Mesothelial cell of epicardium (in vitro differentiated cells): ENCODE measurements at regions not wholly inside any gene's neighbourhood (a gene's known extent, or its start where the extent isn't known, plus 50 kb on each side); places are given as distances from the start of the nearest gene placed in this dataset.
"Not testable (repeated sequence)": the region's sequence is repeated elsewhere in the genome, so short reads cannot be mapped to it uniquely, and the experiment has no call there.

Experiments used
- DNase-seq, 2 experiments: peaks; one replicate each; pipeline ENCODE4 v3.0.0; 2021; ENCODE audit warnings: low spot score in 2 of 2; ENCODE audit not compliant: unreplicated experiment in 2 of 2
- H3K27ac Mint-ChIP-seq: 2 replicates; pipeline ENCODE4 v1.8.0; 2021; ENCODE audit warnings: mixed read lengths
- H3K27me3 Mint-ChIP-seq: 2 replicates; pipeline ENCODE4 v1.8.0; 2021; ENCODE audit warnings: low read depth, mixed read lengths
- H3K36me3 Mint-ChIP-seq: 2 replicates; pipeline ENCODE4 v1.8.0; 2021; ENCODE audit warnings: mixed read lengths
- H3K4me1 Mint-ChIP-seq: 2 replicates; pipeline ENCODE4 v1.8.0; 2021; ENCODE audit warnings: mixed read lengths
- H3K4me3 Mint-ChIP-seq: 2 replicates; pipeline ENCODE4 v1.8.0; 2021; ENCODE audit warnings: mild to moderate bottlenecking, moderate library complexity, mixed read lengths
- H3K9me3 Mint-ChIP-seq: 2 replicates; pipeline ENCODE4 v1.8.0; 2021; ENCODE audit warnings: mixed read lengths
- CTCF ChIP-seq: fragments of 200-600 bp; sonication (generic); IDR thresholded peaks from one replicate; pipeline ENCODE4 v1.5.0; 2021; ENCODE audit warnings: antibody characterized with exemption; ENCODE audit not compliant: unreplicated experiment

GRCh38 chr11:71130106-71130505, 122.3 kb downstream of the SHANK2 start:
- H3K9me3 Mint-ChIP-seq = no peaks in the 10 kb centered on the region

GRCh38 chr11:71129624-71130023, 122.8 kb downstream of the SHANK2 start:
- Mint-ChIP-seq H3K27me3 (no peaks in the 10 kb centered on the region), H3K4me3 (no peak overlapping the region), H3K27ac (no peak overlapping the region), H3K9me3 (no peaks in the 10 kb centered on the region), H3K4me1 (no peaks in the 10 kb centered on the region), H3K36me3 (no peaks in the 10 kb centered on the region)
- TF ChIP-seq CTCF = no peak
- no peak for DNase-seq

More at GRCh38 chr11:71130106-71130505, 122.3 kb downstream of the SHANK2 start:
- no peak for DNase-seq
- no peak overlapping the region for H3K4me3 Mint-ChIP-seq
- H3K36me3 Mint-ChIP-seq = no peaks in the 10 kb centered on the region
- no peak overlapping the region for H3K27ac Mint-ChIP-seq
- no peaks in the 10 kb centered on the region for H3K4me1 Mint-ChIP-seq
- no peaks in the 10 kb centered on the region for H3K27me3 Mint-ChIP-seq
- TF ChIP-seq CTCF = no peak

DNA sequence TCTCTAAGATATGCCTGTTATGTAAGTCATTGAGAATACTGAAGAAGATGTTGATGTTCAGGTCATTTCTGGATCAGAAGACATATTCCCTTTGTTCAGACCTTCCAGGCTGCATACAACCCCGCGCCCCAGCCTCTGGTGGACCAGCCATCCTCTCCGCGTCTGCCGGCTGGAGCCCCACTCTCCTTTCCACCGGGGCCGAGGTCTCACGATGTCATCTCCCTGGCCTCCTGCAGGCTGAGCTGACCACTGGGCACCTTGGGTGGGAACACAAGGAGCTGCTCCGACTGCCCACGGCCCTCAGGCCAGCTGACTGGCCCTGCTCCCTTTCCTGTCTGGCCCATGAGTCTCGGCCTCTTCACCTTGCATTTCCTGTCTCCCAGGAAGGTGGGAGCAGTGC, 124.6 kb downstream of the SHANK2 start:
- Mint-ChIP-seq H3K36me3 (no peaks in the 10 kb centered on the region), H3K27me3 (no peaks in the 10 kb centered on the region), H3K9me3 (peaks cover 7% of the 10 kb centered on the region), H3K27ac (no peak overlapping the region), H3K4me1 (no peaks in the 10 kb centered on the region), H3K4me3 (no peak overlapping the region)
- no peak for TF ChIP-seq CTCF
- no peak for DNase-seq

DNA sequence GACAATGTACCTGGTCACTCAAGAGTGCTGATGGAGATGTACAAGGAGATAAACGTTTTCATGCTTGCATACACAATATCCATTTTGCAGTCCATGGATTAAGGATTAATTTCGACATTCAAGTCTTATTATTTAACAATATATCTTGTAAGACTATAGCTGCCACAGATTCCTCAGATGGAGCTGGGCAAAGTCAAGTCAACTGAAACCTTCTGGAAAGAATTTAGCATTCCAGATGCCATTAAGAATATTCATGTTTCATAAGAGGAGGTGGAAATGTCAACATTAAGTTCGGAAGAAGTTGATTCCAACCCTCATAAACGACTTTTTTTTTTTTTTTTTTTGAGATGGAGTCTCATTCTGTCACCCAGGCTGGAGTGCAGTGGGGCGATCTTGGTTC, 126.0 kb downstream of the SHANK2 start:
- H3K4me1 Mint-ChIP-seq, DNase-seq, H3K27ac Mint-ChIP-seq, H3K36me3 Mint-ChIP-seq, H3K27me3 Mint-ChIP-seq, H3K9me3 Mint-ChIP-seq, H3K4me3 Mint-ChIP-seq: not testable (repeated sequence)

DNA sequence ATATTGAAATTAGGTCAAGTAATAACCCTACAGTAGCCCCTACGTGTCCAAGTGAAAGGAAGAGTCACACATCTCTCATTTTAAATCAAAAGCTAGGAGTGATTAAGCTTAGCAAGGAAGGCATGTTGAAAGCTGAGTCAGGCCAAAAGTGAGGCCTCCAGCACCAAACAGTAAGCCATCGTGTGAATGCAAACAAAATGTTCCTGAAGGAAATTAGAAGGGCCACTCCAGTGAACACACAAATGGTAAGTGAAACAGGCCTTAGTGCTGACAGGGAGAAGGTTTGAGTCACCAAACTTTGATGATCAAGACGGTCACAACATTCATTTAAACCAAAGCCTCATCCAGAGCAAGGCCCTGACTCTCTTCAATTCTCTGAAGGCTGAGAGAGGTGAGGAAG, 127.2 kb downstream of the SHANK2 start:
- Mint-ChIP-seq H3K4me1 (peaks cover 4% of the 10 kb centered on the region), H3K27me3 (peaks cover 7% of the 10 kb centered on the region), H3K27ac (no peak overlapping the region), H3K4me3 (no peak overlapping the region), H3K9me3 (peaks cover 7% of the 10 kb centered on the region), H3K36me3 (no peaks in the 10 kb centered on the region)
- TF ChIP-seq CTCF = no peak
- DNase-seq = no peak

- H3K36me3 Mint-ChIP-seq = no peaks in the 10 kb centered on the region
- H3K4me1 Mint-ChIP-seq = peaks cover 4% of the 10 kb centered on the region
- H3K4me3 Mint-ChIP-seq = no peak overlapping the region
- H3K27me3 Mint-ChIP-seq = peaks cover 11% of the 10 kb centered on the region
- H3K27ac Mint-ChIP-seq = no peak overlapping the region
- no peak for DNase-seq
- no peak for TF ChIP-seq CTCF
- peaks cover 7% of the 10 kb centered on the region for H3K9me3 Mint-ChIP-seq
Observed at GRCh38 chr11:71124127-71124526, 128.2 kb downstream of the SHANK2 start.
